Omental fat pad (tissue), 3 donors: ENCODE measurements at regions not wholly inside any gene's neighbourhood (a gene's known extent, or its start where the extent isn't known, plus 50 kb on each side); places are given as distances from the start of the nearest gene placed in this dataset.

Experiments used
- ATAC-seq: fragments of 150-250 bp; one replicate; pipeline ENCODE4 v1.9.1; 2016; ENCODE audit warnings: mild to moderate bottlenecking, moderate library complexity; ENCODE audit not compliant: low FRiP score
- DNase-seq: peaks from one replicate; pipeline ENCODE4 v3.0.0-alpha.2; 2019; ENCODE audit warnings: low spot score
- CTCF ChIP-seq, 3 donors: fragments of 450-650 bp; IDR thresholded peaks; one replicate each; pipeline ENCODE4 v1.5.1; 2016 to 2017; ENCODE audit warnings: antibody characterized with exemption in 3 of 3, mild to moderate bottlenecking in 3 of 3, moderate library complexity in 2 of 3

- TF ChIP-seq CTCF (IDR thresholded peaks at IDR 0.05): no peak
- ATAC-seq: no peak
- no peak for DNase-seq
These were observed 105.3 kb downstream of the CPZ start for GRCh38 chr4:8697826-8698225.

DNA sequence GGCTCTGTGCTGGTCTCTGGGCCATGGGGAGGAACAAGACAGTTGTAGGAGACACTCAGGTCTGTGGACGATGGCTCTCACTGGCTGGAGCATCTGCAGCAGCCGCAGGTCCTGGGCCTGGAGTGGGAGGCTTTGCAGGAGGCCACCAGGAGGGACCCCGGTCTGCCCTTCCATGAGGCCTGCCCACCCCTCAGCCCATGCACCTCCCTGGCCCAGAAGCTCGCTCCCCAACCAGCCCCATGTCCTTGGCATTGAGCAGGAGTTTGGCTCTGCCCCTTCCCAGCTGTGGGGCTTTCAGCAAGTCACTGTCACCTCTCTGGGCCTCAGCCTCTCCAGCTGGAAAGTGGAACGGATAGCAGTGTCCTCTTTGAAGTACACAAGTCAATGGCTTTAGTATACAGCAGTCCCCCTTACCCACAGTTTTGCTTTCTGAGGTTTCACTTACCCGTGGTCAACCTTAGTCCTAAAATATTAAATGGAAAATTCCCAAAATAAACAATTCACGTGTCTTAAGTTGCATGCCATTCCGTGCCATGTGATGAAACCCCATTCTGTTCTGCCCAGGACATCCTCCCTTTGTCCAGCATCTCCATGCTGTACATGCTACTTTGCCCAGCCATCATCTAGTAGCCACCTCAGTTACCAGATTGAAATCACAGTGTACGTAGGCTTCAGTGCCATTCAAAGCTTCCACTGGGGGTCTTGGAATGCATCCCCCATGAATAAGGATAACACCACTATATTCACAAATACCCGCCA lies 104.0 kb downstream of the CPZ start:
- ATAC-seq: no peak
- no peak for TF ChIP-seq CTCF (IDR thresholded peaks at IDR 0.05)
- no peak for DNase-seq

GRCh38 chr4:8695237-8696219 lies 103.0 kb downstream of the CPZ start:
- DNase-seq: no peak
- ATAC-seq: no peak
- no peak for TF ChIP-seq CTCF (IDR thresholded peaks at IDR 0.05)

DNA sequence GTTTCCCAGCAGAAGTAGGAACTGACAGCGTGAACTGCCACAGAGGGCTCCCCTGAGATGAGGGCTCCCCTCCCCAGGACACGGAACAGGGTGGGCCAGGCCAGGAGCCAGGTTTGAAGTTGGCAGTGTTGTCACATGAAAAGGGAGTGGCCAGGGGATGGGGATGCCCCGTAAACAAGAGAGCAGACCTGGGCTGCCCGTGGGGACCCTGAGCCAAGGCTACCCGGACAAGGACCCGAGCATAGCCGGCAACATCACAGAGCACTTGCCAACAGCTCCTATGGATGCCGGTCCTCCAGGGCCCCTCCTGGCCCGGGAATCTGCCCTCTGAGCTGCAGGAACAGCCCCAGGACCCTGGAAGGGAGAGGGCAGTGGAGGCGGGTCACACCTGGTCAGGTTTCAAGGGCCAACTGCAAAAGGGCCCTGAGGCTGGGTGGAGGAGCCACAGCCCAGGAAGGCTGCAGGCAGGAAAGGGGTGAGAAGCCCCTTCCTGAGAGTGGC lies 102.1 kb downstream of the CPZ start:
- ATAC-seq (no peak), DNase-seq (no peak)
- TF ChIP-seq CTCF (IDR thresholded peaks at IDR 0.05): no peak

DNA sequence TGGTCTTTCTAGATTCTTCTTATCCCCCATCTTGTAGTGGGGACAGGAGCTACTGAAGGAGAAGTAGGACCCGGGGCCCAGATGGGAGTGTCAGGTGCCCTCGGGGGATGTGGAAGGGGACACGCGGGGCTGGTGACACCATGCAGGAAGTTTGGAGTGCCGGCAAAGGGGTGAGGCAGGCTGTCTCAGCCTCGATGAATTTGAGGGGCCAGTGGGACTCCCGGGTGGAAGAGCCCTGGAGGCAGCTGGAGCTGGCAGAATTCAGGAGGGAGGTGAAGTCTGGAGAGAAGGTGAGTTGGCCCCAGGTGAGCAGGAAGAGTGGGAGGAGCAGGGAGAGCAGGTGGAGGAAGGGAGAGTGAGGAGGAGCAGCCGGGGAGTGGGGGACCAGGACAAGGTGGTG lies 101.7 kb downstream of the CPZ start:
- TF ChIP-seq CTCF (IDR thresholded peaks at IDR 0.05): no peak
- DNase-seq (no peak), ATAC-seq (no peak)

GRCh38 chr4:8691151-8691775 lies 98.7 kb downstream of the CPZ start:
- DNase-seq: no peak
- no peak for TF ChIP-seq CTCF (IDR thresholded peaks at IDR 0.05)
- ATAC-seq: no peak
